Cardiac muscle cell (in vitro differentiated cells and primary cell): ENCODE measurements at regions not wholly inside any gene's neighbourhood (a gene's known extent, or its start where the extent isn't known, plus 50 kb on each side); places are given as distances from the start of the nearest gene placed in this dataset.

Experiments
- DNase-seq, 2 donors: peaks; one replicate each; pipeline versions ENCODE4 v3.0.0 to v3.0.0-alpha.2; 2010 to 2017; ENCODE audit warnings: low read depth in 1 of 2, low spot score in 1 of 2
- H3K27ac ChIP-seq: fragments of 200-600 bp; sonication (generic); 2 replicates; pipeline ENCODE4 v1.5.1; 2016
- H3K27me3 ChIP-seq: fragments of 200-600 bp; sonication (generic); 2 replicates; pipeline ENCODE4 v1.6.0; 2016; ENCODE audit warnings: control low read depth
- H3K36me3 ChIP-seq: fragments of 200-600 bp; sonication (generic); 2 replicates; pipeline ENCODE4 v1.5.1; 2016; ENCODE audit warnings: control low read depth
- H3K4me1 ChIP-seq: fragments of 200-600 bp; sonication (generic); 2 replicates; pipeline ENCODE4 v1.8.1; 2017; ENCODE audit warnings: low read depth, mild to moderate bottlenecking, mixed run types
- H3K4me3 ChIP-seq: fragments of 200-600 bp; sonication (generic); 2 replicates; pipeline ENCODE4 v1.5.1; 2016; ENCODE audit warnings: mild to moderate bottlenecking
- H3K9me3 ChIP-seq: fragments of 200-600 bp; sonication (generic); 2 replicates; pipeline ENCODE4 v1.5.1; 2017; ENCODE audit warnings: low read depth, mild to moderate bottlenecking, control low read depth
- CTCF ChIP-seq: IDR thresholded peaks from 2 replicates; pipeline ENCODE4 v1.5.1; 2012; ENCODE audit warnings: low read depth, mild to moderate bottlenecking, low read length

DNA sequence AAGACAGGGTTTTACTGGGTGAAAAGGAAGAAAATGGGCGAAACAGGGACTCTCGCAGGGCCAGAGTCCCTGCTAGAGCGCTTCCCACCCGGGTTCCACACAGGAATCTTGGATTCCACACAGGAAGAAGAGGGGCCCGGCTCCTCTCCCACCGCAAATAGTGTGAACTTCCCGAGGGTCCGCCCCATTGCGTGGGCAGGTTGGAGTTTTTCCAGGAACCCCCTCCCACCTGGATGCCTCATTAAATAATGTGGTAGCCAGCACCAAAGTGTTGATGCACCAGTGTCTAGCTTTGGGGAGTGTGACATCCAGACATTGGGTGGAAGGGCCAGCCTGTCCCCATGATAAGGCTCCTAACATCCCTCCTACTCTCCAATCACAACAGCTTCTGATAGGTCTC, 330.3 kb upstream of the ZNF32 start:
- DNase-seq: no peak
- no peak for TF ChIP-seq CTCF
- no peaks in the 10 kb centered on the region for H3K4me1 ChIP-seq
- no peak overlapping the region for H3K4me3 ChIP-seq
- H3K36me3 ChIP-seq: no peaks in the 10 kb centered on the region
- H3K27ac ChIP-seq: no peak overlapping the region
- H3K9me3 ChIP-seq: no peaks in the 10 kb centered on the region
- no peaks in the 10 kb centered on the region for H3K27me3 ChIP-seq

DNA sequence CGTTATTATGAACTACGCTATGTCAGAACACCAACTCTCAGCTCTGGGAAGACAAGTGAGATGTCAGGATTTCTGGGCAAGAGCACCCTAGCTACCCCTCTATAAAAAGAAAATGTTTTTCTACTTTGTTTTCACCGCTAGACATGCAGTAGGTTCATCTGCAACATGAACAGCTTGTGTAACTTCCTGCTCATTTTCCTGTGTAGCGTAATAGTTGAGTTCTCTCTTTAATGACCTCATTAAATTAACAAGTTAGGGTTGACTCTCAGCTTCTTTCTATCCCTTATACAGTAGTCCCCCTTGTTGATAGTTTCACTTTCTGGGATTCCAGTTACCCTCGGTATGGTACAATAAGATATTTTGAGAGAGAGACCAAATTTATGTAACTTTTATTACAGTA, 329.4 kb upstream of the ZNF32 start:
- H3K27ac ChIP-seq: no peak overlapping the region
- H3K4me1 ChIP-seq: no peaks in the 10 kb centered on the region
- no peak overlapping the region for H3K4me3 ChIP-seq
- no peak for TF ChIP-seq CTCF
- no peak for DNase-seq
- H3K36me3 ChIP-seq: no peaks in the 10 kb centered on the region
- no peaks in the 10 kb centered on the region for H3K27me3 ChIP-seq
- no peaks in the 10 kb centered on the region for H3K9me3 ChIP-seq

DNA sequence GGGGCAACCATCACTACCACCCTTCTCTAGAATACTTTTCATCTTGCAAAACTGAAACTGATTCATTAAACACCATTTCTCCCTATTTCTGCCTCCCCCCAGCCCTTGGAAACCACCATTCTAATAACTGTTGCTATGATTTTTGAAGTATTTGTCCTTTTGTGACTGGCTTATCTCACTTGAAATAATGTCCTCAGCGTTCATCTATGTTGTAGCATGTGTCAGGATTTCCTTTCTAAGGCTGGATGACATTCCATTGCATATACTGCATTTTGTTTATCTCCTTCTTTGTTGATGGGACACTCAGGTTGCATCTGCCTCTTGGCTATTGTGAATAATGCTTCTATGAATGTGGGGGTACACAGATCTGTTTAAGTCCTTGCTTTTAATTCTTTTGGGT, 327.6 kb upstream of the ZNF32 start:
- Histone ChIP-seq H3K27ac (no peak overlapping the region), H3K9me3 (no peaks in the 10 kb centered on the region), H3K4me3 (no peak overlapping the region), H3K36me3 (no peaks in the 10 kb centered on the region), H3K27me3 (no peaks in the 10 kb centered on the region), H3K4me1 (no peaks in the 10 kb centered on the region)
- DNase-seq: no peak
- TF ChIP-seq CTCF: no peak

DNA sequence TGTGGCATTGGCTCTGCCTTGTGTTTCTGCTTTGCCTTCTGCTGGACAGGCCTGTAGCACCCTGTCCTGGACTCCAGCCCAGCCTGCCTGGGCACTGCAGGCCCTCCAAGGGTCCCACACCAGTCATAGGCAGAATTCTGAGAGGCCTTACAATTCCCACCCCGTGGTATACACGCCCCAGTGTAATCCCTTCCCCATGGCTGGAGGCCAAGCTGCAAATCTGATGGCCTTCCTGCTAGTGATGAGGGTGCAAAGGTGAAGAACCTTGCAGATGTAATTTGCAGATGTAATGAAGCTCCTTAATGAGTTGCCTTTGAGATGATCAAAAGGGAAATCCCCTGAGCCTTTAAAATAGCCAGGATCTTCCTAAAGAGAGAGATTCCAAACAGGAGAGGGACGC, 325.1 kb upstream of the ZNF32 start:
- H3K4me3 ChIP-seq: no peak overlapping the region
- no peak overlapping the region for H3K27ac ChIP-seq
- no peaks in the 10 kb centered on the region for H3K27me3 ChIP-seq
- no peaks in the 10 kb centered on the region for H3K4me1 ChIP-seq
- H3K36me3 ChIP-seq: no peaks in the 10 kb centered on the region
- no peak for DNase-seq
- no peak for TF ChIP-seq CTCF
- no peaks in the 10 kb centered on the region for H3K9me3 ChIP-seq

DNA sequence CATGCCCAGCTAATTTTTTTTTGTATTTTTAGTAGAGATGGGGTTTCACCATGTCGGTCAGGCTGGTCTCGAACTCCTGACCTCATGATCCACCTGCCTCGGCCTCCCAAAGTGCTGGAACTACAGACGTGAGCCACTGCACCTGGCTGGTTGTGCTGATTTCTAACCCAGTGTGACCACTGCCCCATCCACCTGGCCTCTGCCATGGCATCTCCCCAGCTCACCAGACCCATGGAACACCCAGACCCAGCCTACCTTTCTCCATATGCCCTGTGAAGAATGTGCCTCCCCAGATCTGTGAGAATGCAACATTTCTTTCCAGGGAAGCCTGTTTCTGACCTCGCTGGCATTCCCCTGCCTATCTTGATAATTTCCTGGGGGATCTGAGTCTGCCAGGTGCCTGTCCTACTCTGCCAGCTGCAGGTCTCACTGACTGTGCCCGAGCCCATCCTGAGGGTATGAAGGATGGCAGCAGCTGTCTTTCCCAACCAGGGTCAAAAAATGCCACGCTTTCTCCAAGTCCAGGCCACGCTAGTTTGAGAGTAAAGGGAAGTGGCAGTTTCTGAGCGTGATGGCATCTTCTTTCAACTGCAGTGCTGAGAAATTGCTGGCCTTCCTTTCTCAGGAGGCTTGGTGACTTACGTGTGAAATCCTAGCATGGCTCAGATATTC, 324.4 kb upstream of the ZNF32 start:
- DNase-seq: no peak
- no peak for TF ChIP-seq CTCF
- Histone ChIP-seq H3K27me3 (no peaks in the 10 kb centered on the region), H3K4me1 (no peaks in the 10 kb centered on the region), H3K36me3 (no peaks in the 10 kb centered on the region), H3K27ac (no peak overlapping the region), H3K4me3 (no peak overlapping the region), H3K9me3 (no peaks in the 10 kb centered on the region)

DNA sequence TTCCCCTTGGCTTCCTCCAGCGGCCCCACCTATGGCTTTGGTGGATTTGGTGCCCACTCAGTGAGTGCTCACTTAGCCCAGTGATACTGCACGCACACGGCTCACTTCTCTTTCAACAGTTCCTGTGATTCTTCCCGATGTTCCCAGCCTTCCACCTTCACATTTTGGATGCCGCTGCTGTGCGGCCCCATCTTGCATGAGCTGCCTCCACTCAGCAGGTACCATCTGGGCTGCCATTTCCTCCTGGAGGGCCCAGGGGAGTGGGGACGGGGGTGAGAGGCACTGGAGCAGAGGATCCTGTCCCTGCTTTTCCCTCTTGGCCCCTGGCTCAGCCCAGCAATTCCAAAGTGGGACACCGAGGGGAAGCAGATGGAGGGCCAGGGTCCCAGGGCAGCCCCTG, 323.3 kb upstream of the ZNF32 start:
- no peak overlapping the region for H3K4me3 ChIP-seq
- DNase-seq: no peak
- no peaks in the 10 kb centered on the region for H3K36me3 ChIP-seq
- no peak overlapping the region for H3K27ac ChIP-seq
- no peak for TF ChIP-seq CTCF
- H3K4me1 ChIP-seq: no peaks in the 10 kb centered on the region
- no peaks in the 10 kb centered on the region for H3K27me3 ChIP-seq
- no peaks in the 10 kb centered on the region for H3K9me3 ChIP-seq
